ENCODE measurements at regions not wholly inside any gene's neighbourhood (a gene's known extent, or its start where the extent isn't known, plus 50 kb on each side); places are given as distances from the start of the nearest gene placed in this dataset.

DNA sequence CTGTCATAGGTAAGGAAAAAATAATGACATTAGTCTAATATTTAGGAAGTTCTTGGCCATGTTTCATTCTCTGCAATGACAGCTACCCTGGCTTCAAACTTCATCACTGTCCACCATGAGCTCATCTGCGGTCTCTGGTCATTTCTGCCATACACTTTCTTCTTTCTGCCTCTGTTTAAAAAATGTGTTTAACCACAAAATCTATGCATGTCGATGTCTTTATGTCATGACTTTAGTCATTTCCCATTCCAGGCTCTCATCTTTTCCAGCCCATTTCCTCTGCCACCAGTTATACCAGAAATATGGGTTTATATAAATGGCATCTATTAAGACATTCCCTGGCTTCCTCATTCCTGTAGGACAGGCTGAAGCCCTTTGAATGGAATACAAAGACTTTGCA, 68.5 kb upstream of the DUSP10 start:
- no peak for ATAC-seq
- Histone ChIP-seq H3K9me3 (no peaks in the 10 kb centered on the region), H3K4me3 (no peak overlapping the region), H3K4me1 (ENCODE audit: low read depth) (no peaks in the 10 kb centered on the region), H3K36me3 (ENCODE audit: low read depth) (no peaks in the 10 kb centered on the region)
- no peak for DNase-seq
- TF ChIP-seq CTCF (IDR thresholded peaks at IDR 0.05): no peak
- intact Hi-C loops (cut with DNase I, micrococcal nuclease): no loop called here

DNA sequence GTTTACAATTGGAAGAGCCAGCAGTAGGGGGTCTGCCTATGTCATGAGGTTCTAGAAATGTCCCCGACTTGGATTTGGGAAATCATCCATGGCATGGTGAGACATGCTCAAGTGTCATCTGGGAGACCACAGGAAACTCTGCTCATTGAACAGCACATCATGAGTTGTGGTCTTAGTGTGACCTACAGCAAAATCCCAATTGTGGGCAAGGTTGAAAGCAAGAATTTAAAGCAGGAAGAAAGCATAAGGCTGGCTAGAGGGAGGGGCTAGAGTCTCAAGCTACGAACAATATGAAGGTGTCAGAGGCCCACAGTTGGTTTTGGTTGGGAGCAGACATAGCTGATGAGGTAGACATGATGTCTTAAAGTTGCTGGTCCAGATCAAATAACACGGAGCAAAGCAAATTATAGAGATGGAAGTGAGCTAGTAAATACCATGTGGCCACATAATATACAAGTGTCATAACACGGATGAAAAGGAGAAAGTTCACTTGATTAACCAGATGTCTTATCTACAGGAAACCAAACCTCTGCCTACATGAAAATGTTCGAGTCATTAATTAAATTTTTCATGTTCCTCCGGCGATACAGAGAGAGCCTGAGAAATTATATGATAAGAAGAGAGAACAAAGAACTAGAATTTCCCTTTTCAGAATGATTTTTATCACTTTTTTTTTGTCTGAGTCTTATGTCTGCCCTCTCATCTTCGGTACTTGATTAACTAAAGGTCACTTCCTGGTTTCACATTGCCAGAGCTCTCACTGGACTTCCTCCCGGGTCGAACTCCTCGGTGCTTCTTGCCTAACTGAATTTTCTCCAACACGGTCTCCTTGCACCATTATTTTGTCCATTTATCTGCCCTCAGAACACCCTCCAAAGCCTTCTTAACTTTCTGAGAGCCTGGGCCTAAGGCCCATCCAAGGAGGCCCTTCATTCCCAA, 67.5 kb upstream of the DUSP10 start:
- no peak for ATAC-seq
- Histone ChIP-seq H3K4me3 (no peak overlapping the region), H3K36me3 (ENCODE audit: low read depth) (no peaks in the 10 kb centered on the region), H3K9me3 (no peaks in the 10 kb centered on the region), H3K4me1 (ENCODE audit: low read depth) (no peaks in the 10 kb centered on the region)
- TF ChIP-seq CTCF (IDR thresholded peaks at IDR 0.05): no peak
- intact Hi-C loops (cut with DNase I, micrococcal nuclease): no loop called here
- no peak for DNase-seq

DNA sequence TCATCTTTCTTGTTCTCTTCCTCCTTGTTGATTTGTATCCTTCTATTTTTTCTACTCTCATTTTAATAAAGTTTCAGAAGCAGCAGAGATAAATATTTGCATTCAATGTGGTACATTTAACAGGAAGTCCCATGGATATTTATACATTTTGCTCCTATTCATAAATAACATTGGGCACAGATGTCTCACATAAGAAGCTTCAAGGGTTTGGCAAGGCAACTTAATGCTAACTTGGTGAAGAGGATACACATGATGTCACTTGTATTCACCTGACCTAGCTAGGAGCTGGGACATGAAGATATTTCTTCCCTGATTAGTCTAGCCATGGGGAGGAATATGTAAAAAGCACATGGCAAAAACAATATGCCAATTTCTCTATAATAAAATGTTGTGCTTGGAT, 65.1 kb upstream of the DUSP10 start:
- DNase-seq: no peak
- Histone ChIP-seq H3K9me3 (no peaks in the 10 kb centered on the region), H3K4me3 (no peak overlapping the region), H3K36me3 (ENCODE audit: low read depth) (no peaks in the 10 kb centered on the region), H3K4me1 (ENCODE audit: low read depth) (no peaks in the 10 kb centered on the region)
- no peak for TF ChIP-seq CTCF (IDR thresholded peaks at IDR 0.05)
- intact Hi-C loops (cut with DNase I, micrococcal nuclease): no loop called here
- ATAC-seq: no peak

DNA sequence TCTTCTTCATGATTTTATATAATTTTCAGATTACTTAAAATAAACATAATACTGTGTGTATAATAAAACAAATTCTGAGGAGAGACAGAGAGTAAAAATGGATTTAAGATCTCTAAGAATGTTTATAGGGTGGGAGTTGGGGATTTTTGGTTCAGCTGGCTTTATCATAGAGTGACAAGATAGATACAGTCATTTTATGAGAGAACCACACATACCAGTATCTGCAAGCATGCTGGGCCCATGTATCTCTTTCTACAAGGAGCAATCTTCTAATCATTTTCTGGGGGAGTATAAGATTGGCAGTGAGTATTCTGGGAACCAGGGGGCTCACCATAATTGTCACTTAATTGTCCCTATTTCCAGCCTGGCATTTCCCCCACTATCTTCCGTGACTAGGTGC, 64.3 kb upstream of the DUSP10 start:
- Histone ChIP-seq H3K9me3 (no peaks in the 10 kb centered on the region), H3K36me3 (ENCODE audit: low read depth) (no peaks in the 10 kb centered on the region), H3K4me3 (no peak overlapping the region), H3K4me1 (ENCODE audit: low read depth) (no peaks in the 10 kb centered on the region)
- TF ChIP-seq CTCF (IDR thresholded peaks at IDR 0.05): no peak
- intact Hi-C loops (cut with DNase I, micrococcal nuclease): no loop called here
- ATAC-seq: no peak
- DNase-seq: no peak

GRCh38 chr1:221805121-221805520, 63.2 kb upstream of the DUSP10 start:
- Histone ChIP-seq H3K4me3 (no peak overlapping the region), H3K9me3 (no peaks in the 10 kb centered on the region), H3K36me3 (ENCODE audit: low read depth) (no peaks in the 10 kb centered on the region), H3K4me1 (ENCODE audit: low read depth) (no peaks in the 10 kb centered on the region)
- no peak for TF ChIP-seq CTCF (IDR thresholded peaks at IDR 0.05)
- ATAC-seq: no peak
- DNase-seq: no peak
- intact Hi-C loops (cut with DNase I, micrococcal nuclease): no loop called here

Measured in mucosa of descending colon (tissue), 3 donors.